ENCODE measurements at regions not wholly inside any gene's neighbourhood (a gene's known extent, or its start where the extent isn't known, plus 50 kb on each side); places are given as distances from the start of the nearest gene placed in this dataset.

DNA sequence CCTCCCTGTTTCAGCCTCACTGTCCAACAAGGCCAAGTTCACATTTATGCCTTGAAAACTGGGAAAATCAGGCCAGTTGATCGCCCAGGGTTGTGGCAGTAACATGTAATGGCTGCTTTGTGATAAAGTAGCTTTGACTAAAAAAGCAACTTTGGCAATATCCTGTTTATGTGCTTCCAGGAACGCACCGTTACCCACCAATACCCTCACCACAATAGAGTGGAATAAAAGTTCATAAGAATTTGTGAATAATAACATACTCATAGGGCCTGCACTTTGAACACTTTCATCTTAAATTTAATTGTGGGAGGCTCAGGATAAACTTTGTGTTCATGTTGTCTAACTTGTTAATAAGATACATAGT lies 80.7 kb upstream of the MAML3 start (continued):
- TF ChIP-seq YY1 (IDR thresholded peaks at IDR 0.05; ENCODE audit: extremely low read depth, insufficient replicate concordance, low read depth, low read length), result no peak
- no peak for TF ChIP-seq SIN3A (IDR thresholded peaks at IDR 0.05; ENCODE audit: low read depth)
- TF ChIP-seq ZNF274 (IDR thresholded peaks at IDR 0.05; ENCODE audit: low read depth, low read length), result no peak
- no peak for TF ChIP-seq SP1 (IDR thresholded peaks at IDR 0.05; ENCODE audit: low read depth)
- TF ChIP-seq, protein P1, sequence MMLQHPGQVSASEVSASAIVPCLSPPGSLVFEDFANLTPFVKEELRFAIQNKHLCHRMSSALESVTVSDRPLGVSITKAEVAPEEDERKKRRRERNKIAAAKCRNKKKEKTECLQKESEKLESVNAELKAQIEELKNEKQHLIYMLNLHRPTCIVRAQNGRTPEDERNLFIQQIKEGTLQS (IDR thresholded peaks at IDR 0.05), result no peak
- TF ChIP-seq EZH2phosphoT487 (IDR thresholded peaks at IDR 0.05; ENCODE audit: borderline replicate concordance), result no peak

DNA sequence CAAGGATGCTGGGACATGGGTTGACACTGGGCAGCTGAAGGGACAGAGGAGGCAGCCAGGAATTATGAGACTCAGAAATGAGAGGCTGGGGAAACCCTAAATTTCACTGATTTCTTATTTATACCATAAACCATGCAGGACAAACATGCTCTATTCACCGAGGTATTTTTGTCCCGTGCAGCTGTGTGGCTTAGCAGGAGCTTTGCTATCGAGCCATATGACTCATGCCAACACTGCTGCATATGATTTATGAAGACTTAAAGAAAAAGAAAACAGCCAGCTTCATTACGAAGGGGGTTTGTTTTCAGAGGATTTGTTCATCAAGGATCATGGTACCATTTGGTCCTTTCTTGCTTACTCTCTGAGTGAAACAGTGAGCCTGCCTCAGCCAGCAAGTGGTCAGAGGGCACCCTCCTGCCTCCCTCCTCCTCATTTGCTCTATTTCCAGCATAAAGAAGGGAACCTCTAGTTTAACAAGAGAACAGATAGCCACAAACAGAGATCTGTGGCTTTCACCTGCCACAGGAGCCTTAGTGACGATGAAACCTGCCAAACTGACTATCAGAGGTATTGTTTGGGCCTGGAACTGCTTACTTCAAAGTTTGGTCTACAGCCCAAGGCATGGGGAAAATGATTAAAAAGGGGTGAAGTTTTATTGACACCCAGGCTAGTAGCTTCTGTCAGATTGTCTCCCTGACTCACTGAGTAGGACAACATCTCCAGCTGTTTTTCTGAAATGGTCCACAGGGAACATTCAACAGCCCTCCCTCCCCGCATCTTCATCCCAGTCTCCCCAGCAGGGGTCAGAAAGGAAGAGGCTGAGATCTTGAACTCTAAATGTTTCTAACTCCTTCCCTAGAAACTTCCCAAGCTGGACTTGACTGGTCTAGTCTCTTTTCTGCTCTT lies 80.1 kb upstream of the MAML3 start:
- DNase-seq (ENCODE audit: low read depth, low spot score), result no peak
- no peaks in the 10 kb centered on the region for H4K20me1 ChIP-seq (ENCODE audit: insufficient read depth)
- no peak overlapping the region for H3K27ac ChIP-seq (ENCODE audit: low read depth, low read length)
- TF ChIP-seq, protein P2, sequence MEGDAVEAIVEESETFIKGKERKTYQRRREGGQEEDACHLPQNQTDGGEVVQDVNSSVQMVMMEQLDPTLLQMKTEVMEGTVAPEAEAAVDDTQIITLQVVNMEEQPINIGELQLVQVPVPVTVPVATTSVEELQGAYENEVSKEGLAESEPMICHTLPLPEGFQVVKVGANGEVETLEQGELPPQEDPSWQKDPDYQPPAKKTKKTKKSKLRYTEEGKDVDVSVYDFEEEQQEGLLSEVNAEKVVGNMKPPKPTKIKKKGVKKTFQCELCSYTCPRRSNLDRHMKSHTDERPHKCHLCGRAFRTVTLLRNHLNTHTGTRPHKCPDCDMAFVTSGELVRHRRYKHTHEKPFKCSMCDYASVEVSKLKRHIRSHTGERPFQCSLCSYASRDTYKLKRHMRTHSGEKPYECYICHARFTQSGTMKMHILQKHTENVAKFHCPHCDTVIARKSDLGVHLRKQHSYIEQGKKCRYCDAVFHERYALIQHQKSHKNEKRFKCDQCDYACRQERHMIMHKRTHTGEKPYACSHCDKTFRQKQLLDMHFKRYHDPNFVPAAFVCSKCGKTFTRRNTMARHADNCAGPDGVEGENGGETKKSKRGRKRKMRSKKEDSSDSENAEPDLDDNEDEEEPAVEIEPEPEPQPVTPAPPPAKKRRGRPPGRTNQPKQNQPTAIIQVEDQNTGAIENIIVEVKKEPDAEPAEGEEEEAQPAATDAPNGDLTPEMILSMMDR (IDR thresholded peaks at IDR 0.05 in 2 of 3, conservative IDR thresholded peaks at IDR 0.05 in 1 of 3; ENCODE audit: borderline replicate concordance in 1 of 3, insufficient read depth in 1 of 3, low read depth in 2 of 3, low read length in 2 of 3), result peak in 1 of 3 experiments; percentile 7; a peak in 1 of 6 replicates
- TF ChIP-seq YY1 (IDR thresholded peaks at IDR 0.05; ENCODE audit: extremely low read depth, insufficient replicate concordance, low read depth, low read length), result no peak
- H3K4me2 ChIP-seq (ENCODE audit: low read length), result no peak overlapping the region
- no peaks in the 10 kb centered on the region for H3K9me2 ChIP-seq (ENCODE audit: insufficient read depth)
- no peaks in the 10 kb centered on the region for H3K36me3 ChIP-seq (ENCODE audit: control insufficient read depth in 1 of 2, insufficient read depth in 2 of 2, low read length in 2 of 2)
- H3K9me3 ChIP-seq (ENCODE audit: control insufficient read depth in 1 of 2, insufficient read depth in 1 of 2, low read depth in 1 of 2, low read length in 2 of 2), result no peaks in the 10 kb centered on the region
- no peaks in the 10 kb centered on the region for H3K79me2 ChIP-seq (ENCODE audit: insufficient read depth, low read length)
- intact Hi-C loops (cut with micrococcal nuclease), result no loop called here
- no peak overlapping the region for H2AFZ ChIP-seq (ENCODE audit: low read depth, low read length, poor library complexity, severe bottlenecking)
- ChIA-PET RAD21 (ENCODE audit: low non-redundant PET in 1 of 2, low total read pairs in 2 of 2, uncharacterized antibody in 2 of 2, unreplicated experiment in 2 of 2) (no interaction called here), POLR2A (no interaction called here), CTCF (interaction anchor here (0.7 to 1.4 kb wide), 3 partner anchors 8 to 181 kb away, joined by 3 to 5 read pairs (median 4); no protein-coding TSS in a partner anchor)
- H3K9ac ChIP-seq (ENCODE audit: low read length), result no peak overlapping the region
- peaks cover 2 to 7% of the 10 kb centered on the region in 2 experiments; a peak in 3 of 4 replicates for H3K4me1 ChIP-seq (ENCODE audit: control insufficient read depth in 1 of 2, insufficient read depth in 2 of 2, low read length in 2 of 2)
- no peak overlapping the region for H3K4me3 ChIP-seq (replicated peaks in 1 of 2; ENCODE audit: low read depth in 1 of 2, low read length in 2 of 2)
- BruUV-seq (replicated peaks), result no TSS peak
- no peaks in the 10 kb centered on the region for H3K27me3 ChIP-seq (ENCODE audit: insufficient read depth, low read length)
- no peak for ATAC-seq

Measured in HCT116 (cell line).